Parathyroid adenoma (tissue), 2 donors: ENCODE measurements at regions not wholly inside any gene's neighbourhood (a gene's known extent, or its start where the extent isn't known, plus 50 kb on each side); places are given as distances from the start of the nearest gene placed in this dataset.

Experiments
- H2AFZ ChIP-seq: fragments of 300-600 bp; sonication (generic); one replicate; pipeline ENCODE4 v1.7.0; 2017; ENCODE audit warnings: antibody characterized with exemption, mild to moderate bottlenecking
- H3K27ac ChIP-seq: fragments of 300-600 bp; sonication (generic); one replicate; pipeline ENCODE4 v1.7.0; 2017
- H3K27me3 ChIP-seq: fragments of 300-600 bp; sonication (generic); one replicate; pipeline ENCODE4 v1.7.0; 2017; ENCODE audit warnings: low read length; ENCODE audit not compliant: control insufficient read depth, insufficient read depth
- H3K36me3 ChIP-seq: fragments of 300-600 bp; sonication (generic); one replicate; pipeline ENCODE4 v1.7.0; 2017; ENCODE audit warnings: low read length; ENCODE audit not compliant: control insufficient read depth, insufficient read depth
- H3K4me1 ChIP-seq: fragments of 300-600 bp; sonication (generic); one replicate; pipeline ENCODE4 v1.7.0; 2017; ENCODE audit warnings: control low read depth
- H3K4me2 ChIP-seq: fragments of 300-600 bp; sonication (generic); one replicate; pipeline ENCODE4 v1.7.0; 2017; ENCODE audit warnings: low read length
- H3K4me3 ChIP-seq: fragments of 300-600 bp; sonication (generic); one replicate; pipeline ENCODE4 v1.7.0; 2017; ENCODE audit warnings: low read depth, low read length
- H3K79me2 ChIP-seq: fragments of 300-600 bp; sonication (generic); one replicate; pipeline ENCODE4 v1.7.0; 2017; ENCODE audit warnings: control low read depth
- H3K9ac ChIP-seq: fragments of 300-600 bp; sonication (generic); one replicate; pipeline ENCODE4 v1.7.0; 2017; ENCODE audit warnings: mild to moderate bottlenecking
- H3K9me3 ChIP-seq: fragments of 300-600 bp; sonication (generic); one replicate; pipeline ENCODE4 v1.7.0; 2017; ENCODE audit warnings: low read length; ENCODE audit not compliant: control insufficient read depth
- TF ChIP-seq, protein P1 (sequence below): fragments of 300-600 bp; sonication (generic); IDR thresholded peaks from one replicate; pipeline ENCODE4 v1.7.0; 2017; ENCODE audit warnings: antibody characterized with exemption, mild to moderate bottlenecking
- donor health status: primary hyperparathyroidism.

DNA sequence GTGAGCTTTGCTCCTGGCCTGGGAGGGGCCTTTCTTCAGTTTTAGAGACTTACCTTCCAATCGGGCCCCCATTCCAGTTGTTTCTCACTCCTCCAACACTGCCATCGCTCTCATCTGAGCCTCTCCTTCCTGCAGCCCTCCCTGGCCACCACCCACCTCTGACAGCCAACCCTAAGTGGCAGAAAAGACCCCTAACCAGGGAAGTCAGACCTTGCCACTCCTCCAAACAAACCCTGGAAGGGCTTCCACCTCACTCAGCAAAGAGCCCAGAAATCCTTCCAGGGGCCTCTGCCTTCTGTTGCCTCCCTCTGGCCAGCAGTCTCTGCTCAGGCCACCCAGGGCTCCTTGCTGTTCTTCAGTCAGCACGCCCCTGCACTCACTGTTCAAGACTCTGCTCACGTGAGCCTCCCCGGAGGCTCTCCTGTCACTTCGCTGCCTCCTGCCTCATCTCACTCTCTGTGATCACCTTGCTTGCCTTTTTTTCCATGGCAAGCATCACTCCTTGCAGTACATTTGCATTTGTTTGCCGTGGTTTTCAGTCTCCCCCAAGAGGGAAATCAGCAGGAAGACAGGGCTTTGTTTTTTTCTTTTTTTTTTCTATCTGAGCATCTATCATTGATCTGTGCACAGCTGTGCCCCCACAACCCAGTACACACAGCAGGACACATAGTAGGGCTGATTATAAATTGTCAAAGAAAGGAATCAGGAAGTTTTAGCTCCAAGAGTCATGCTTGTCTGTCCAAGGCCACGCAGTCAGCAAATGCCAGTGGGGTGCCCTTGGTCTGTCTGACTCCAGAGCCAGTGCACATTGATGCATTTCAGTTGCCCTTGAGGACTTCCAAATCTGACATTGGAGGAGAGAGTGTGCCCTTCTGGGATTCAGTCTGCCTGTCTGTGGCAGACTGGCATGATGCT is 83.9 kb downstream of the INHBB start:
- Histone ChIP-seq H3K4me1 (no peaks in the 10 kb centered on the region), H3K4me2 (no peak overlapping the region), H3K27ac (no peak overlapping the region), H3K9me3 (no peaks in the 10 kb centered on the region), H3K9ac (no peak overlapping the region), H3K79me2 (no peaks in the 10 kb centered on the region), H3K4me3 (no peak overlapping the region), H3K36me3 (no peaks in the 10 kb centered on the region), H2AFZ (no peak overlapping the region), H3K27me3 (no peaks in the 10 kb centered on the region)
- TF ChIP-seq, protein P1, sequence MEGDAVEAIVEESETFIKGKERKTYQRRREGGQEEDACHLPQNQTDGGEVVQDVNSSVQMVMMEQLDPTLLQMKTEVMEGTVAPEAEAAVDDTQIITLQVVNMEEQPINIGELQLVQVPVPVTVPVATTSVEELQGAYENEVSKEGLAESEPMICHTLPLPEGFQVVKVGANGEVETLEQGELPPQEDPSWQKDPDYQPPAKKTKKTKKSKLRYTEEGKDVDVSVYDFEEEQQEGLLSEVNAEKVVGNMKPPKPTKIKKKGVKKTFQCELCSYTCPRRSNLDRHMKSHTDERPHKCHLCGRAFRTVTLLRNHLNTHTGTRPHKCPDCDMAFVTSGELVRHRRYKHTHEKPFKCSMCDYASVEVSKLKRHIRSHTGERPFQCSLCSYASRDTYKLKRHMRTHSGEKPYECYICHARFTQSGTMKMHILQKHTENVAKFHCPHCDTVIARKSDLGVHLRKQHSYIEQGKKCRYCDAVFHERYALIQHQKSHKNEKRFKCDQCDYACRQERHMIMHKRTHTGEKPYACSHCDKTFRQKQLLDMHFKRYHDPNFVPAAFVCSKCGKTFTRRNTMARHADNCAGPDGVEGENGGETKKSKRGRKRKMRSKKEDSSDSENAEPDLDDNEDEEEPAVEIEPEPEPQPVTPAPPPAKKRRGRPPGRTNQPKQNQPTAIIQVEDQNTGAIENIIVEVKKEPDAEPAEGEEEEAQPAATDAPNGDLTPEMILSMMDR, result no peak

DNA sequence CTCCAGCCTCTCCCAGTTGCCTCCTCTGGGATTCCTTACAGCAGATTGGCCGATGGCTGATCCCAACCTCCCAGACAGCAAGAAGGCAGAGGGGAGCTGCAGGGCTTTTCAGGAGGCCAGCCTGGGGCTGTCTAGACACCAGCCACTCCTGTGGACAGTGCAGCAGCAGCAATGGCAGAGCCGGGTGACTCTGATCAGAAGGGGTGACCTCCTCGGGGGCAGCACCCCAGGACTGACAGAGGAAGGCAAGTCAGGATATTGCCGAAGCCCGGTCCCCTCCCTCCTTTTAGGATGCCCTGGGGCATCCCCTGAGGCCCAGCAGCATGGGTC is 84.5 kb downstream of the INHBB start:
- TF ChIP-seq, protein P1, result no peak
- H3K27me3 ChIP-seq, result no peaks in the 10 kb centered on the region
- no peaks in the 10 kb centered on the region for H3K9me3 ChIP-seq
- no peaks in the 10 kb centered on the region for H3K4me1 ChIP-seq
- H3K79me2 ChIP-seq, result no peaks in the 10 kb centered on the region
- H3K9ac ChIP-seq, result no peak overlapping the region
- no peak overlapping the region for H3K27ac ChIP-seq
- H2AFZ ChIP-seq, result no peak overlapping the region
- no peaks in the 10 kb centered on the region for H3K36me3 ChIP-seq
- H3K4me3 ChIP-seq, result no peak overlapping the region
- no peak overlapping the region for H3K4me2 ChIP-seq

DNA sequence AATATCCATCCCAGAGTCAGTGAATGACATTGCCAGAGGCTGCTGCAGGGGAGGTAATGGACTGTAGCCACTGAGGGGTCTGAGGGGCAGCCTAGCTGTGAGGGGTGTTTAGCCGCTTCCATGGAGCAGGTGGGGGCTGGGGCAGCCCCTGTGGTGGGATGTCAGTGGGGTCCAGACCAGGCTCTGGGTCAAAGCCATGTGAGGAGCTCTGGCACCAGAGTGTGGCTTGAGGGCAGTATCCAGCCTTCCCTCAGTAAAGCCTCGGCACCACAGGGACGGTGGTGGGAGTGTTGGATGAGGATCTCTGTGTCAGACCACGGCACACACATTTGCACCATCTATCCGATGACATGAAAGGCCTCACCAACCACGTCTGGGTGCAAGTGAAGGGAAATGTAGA is 85.0 kb downstream of the INHBB start:
- no peaks in the 10 kb centered on the region for H3K4me1 ChIP-seq
- no peaks in the 10 kb centered on the region for H3K27me3 ChIP-seq
- H3K79me2 ChIP-seq, result no peaks in the 10 kb centered on the region
- TF ChIP-seq, protein P1, result no peak
- H3K27ac ChIP-seq, result no peak overlapping the region
- H3K4me3 ChIP-seq, result no peak overlapping the region
- no peak overlapping the region for H3K4me2 ChIP-seq
- H3K36me3 ChIP-seq, result no peaks in the 10 kb centered on the region
- H2AFZ ChIP-seq, result no peak overlapping the region
- no peak overlapping the region for H3K9ac ChIP-seq
- H3K9me3 ChIP-seq, result no peaks in the 10 kb centered on the region

DNA sequence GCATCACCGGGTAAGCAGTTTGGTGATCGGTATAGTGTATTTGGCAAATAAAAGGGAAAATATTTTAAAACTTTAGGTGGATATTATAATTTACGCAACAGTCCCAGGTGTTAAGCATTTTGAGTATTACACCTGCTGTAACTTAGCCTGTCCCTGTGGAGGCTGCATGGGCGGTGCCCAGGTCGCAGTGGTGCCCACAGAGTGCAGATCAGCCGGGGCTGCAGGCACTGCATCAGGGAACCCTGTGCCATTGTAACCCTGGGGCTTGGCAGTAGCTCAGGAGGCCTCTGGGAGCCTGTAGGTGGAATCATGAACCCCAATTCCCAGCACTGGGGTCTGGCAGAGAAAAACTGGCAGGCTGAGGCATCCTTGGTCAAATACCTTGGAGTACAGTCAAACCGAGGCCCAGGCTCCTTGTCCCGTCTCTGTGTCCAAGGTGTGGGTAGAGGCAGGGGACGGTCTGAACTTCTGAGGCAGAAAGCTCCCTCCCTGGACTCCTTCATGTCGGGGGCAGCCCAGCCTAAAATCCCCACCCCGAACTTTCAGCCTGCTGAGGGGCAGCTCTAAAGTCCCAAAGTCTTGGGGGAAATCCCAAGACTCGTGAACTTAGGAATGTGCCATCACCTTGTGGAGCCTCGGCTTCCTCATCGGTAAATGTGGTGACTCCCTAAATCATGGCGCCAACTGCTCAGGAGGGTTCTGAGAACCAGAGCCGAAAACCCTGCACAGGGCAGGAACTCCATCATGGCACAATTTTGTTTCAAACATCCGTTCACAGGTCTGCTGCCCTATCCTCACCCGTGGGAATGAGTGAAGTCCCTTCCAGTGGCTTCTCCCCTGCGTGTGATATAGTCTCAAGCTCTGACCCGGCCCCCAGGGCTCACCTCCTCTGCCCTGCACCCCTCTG is 85.7 kb downstream of the INHBB start:
- no peak overlapping the region for H3K27ac ChIP-seq
- H3K4me2 ChIP-seq, result no peak overlapping the region
- no peak overlapping the region for H3K4me3 ChIP-seq
- TF ChIP-seq, protein P1, result no peak
- H3K79me2 ChIP-seq, result no peaks in the 10 kb centered on the region
- no peaks in the 10 kb centered on the region for H3K27me3 ChIP-seq
- no peaks in the 10 kb centered on the region for H3K4me1 ChIP-seq
- H3K9me3 ChIP-seq, result no peaks in the 10 kb centered on the region
- no peak overlapping the region for H3K9ac ChIP-seq
- H3K36me3 ChIP-seq, result no peaks in the 10 kb centered on the region
- H2AFZ ChIP-seq, result no peak overlapping the region
